ENCODE measurements at regions not wholly inside any gene's neighbourhood (a gene's known extent, or its start where the extent isn't known, plus 50 kb on each side); places are given as distances from the start of the nearest gene placed in this dataset.

DNA sequence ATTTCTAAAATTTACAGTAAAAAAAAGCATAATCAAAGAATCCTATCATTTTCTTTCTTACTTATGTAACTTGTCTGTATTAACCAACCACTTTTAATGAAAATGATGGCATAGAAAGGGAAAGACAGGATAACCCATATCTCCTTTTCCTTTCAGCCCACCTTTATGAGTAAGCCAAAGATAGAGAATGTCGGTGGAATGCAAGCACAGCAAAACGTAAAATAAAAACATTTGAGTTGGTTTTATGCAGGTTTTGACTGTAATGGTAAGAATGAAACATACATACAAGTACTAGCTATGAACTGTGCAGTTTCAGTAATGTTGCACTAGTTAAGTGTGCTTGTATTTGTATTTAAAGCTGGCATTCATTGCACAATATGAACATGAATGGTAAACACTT lies 360.3 kb downstream of the FOXG1 start:
- no peak for DNase-seq

DNA sequence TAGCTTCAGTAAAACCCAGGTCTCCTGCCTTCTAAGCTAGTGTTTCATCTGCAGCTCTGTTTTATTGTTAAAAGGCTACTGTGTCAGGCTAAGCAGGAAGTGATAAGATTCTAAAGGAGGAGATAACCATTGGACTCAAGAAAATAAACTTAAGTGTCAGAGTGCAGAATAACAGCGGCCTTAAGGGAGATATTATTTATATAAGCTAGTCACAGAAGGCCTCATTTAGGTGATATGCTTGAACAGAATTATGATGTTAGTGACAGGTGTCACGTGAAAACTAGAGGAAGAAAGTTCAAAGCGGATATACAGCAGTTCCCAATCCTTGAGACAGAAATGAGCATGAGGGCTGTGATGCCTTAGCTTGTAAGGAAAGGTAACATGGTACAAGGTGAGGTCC lies 373.4 kb downstream of the FOXG1 start:
- no peak for DNase-seq

DNA sequence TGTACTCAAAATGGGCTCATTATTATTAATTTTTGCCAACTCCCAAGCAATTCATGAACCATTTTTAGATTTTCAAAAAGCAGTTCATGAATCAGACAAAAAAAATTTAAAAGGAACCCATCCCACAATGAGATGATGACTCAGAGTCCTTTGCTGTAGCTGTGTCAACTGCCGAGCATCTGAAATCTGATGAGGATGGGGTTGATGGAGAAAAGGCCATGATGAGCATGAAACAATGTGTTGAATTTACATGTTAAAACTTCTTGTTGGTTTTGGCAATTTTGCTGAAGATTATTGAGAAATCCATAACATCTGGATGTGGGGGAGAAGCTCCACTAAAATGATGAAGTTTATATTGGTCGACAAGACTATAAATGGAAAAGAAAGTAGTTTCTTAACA lies 378.0 kb downstream of the FOXG1 start:
- peak; percentile 66 for DNase-seq

DNA sequence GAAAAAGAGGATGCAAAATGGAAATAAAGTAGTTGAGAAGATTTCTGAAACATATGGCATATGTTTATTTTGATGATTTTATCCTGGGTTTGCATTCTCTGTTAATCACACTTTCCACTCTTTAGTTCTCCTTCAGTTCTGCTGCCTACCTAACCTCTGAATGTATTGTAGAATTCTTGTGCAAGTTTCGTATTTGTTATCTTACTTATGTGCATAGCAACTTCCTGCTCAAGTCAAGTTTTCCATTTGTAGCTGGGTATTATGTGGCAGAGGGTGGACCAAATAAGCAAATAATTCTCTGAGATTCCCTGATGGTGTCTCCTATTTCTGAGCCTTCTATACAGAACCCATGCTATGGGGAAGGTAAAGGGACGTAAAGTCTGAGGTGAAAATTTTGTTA lies 381.6 kb downstream of the FOXG1 start:
- DNase-seq: no peak

DNA sequence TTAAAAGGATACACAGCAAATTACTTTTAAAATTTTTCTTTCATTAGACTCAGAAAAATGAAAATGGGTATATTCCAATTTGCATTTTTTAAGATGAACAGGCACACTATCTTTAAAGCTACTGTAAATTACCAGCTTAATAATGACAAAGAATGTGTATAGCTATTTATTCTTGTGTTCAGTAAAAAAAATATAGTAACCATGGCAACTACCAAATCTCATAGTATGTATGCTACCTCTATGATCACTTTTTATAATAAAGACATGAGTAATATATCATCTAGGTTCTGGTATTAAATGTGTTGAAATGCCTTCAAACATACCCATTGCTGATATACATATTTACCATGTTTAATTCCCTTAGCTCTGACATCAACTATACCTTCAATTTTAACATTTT lies 383.2 kb downstream of the FOXG1 start:
- DNase-seq: no peak

DNA sequence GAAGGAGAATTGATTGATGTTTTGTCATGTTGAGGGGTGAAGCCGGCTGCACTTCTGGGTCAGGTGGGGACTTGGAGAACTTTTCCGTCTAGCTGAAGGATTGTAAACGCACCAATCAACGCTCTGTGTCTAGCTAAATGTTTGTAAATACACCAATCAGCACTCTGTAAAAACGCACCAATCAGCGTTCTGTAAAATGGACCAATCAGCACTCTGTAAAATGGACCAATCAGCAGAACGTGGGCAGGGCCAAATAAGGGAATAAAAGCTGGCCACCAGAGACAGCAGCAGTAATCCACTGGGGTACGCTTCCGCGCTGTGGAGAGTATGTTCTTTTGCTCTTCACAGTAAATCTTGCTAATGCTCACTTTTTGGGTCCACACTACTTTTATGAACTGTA lies 384.1 kb downstream of the FOXG1 start:
- DNase-seq: no peak

DNA sequence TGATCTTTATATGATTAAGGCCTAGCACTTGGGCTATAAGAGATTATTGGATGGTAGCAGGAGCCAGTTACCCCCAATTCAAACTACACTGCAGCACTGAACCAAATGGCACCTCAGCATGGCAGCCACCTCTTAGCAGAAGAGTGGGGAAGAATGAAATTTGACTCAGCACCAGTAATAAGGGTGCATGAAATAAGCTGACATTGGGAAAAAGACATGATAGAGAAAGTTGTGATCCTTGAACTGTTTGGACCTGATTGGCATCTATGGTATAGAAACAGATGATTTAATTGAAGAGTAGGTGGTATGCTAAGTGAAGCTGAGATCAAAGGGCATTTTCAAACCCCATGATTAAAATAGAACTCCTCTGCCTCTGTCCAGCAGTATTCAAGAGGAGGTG lies 389.5 kb downstream of the FOXG1 start:
- no peak for DNase-seq

DNA sequence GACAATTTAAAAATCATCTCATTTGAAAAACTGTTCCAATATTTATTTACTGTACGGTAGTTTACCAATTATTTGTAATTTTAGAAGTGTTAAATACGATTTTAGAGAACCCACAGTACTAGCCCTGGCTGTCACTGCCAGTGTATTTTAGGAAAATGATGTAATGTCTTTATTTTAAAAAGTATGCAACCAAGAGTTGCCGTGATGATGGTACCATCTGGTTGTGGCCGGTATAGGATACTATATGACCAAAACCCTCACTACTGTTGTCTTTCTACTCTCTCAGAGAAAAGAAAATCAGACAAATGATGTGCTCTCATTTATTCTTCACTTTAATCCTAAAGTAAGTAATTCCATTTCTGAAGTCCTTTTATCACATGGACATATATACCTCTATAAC lies 395.0 kb downstream of the FOXG1 start:
- peak; percentile 90 for DNase-seq

DNA sequence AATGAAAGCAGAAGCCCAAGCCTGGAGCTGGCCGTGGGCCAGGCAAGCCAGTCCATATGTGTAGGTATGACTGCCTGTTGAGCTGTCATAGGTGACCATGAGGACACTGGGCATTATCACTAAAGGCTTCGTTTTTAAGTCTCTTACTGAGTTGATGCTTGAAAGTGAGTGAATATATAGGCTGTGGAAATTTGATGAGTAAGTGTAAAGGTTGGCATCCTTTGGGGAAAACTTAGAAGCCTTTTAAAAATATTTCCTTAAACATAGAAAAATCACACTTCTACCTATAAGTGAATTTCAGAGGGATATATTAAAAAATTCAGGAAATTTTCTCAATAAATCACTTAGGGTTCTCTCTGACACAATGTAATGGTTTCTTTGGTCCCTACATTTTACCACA lies 396.5 kb downstream of the FOXG1 start:
- DNase-seq: peak; percentile 57

DNA sequence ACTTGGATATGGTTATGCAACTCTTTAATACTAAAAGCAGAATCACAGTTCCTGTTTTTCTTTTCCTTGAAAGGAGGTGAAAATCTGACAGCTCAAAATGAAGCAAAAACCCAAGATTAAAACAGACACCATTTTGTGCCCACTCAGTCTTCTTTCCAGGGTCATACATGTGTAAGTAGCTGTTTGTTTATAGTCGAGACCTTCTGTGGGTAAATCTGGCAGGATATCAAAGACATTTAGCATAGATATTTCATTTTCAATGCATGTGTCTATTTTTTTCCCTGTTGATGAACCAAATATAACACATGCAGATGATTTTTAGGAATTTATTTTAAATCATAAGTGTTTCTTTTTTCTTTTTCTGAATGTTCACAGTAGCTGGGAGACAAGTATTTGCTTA lies 398.8 kb downstream of the FOXG1 start:
- peak; percentile 70 for DNase-seq

DNA sequence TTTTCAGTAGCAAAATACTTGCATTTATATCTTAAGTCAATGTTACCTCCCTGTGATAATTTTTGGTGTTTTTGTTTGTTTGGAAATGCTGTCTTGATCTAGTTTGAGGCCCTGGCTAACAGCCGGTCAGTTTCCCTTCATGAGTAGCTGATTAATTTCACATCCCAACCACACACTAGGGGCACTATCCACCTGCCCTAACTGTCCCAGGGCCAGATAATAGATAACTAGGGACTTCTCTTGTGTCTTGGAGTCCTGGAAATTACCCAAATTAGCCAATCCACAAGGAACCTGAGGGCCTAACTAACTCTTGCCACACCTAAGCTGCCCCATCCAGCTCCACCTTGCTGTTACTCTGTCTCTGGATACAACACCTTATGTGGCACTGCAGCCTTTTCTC lies 399.9 kb downstream of the FOXG1 start:
- DNase-seq: no peak

DNA sequence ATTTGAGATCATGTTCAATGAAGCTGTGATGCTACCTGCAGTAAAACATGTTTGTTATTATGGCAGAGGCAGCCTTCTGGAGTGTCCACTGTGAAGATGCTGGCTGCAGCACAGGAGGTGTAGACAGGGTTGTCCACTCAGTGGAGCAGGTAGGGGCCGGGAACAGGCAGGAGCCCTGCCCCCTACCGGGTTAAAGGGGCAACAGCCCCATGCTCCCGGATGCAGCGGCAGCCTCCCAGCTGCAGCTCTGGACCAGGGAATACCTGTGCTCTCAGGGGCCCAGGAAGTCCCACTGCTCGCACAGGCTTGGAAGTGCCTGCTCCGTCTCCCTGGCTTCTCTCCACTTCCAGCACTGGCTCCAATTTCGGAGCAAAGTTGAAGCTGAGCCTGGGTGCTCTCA lies 401.6 kb downstream of the FOXG1 start:
- DNase-seq: no peak

DNA sequence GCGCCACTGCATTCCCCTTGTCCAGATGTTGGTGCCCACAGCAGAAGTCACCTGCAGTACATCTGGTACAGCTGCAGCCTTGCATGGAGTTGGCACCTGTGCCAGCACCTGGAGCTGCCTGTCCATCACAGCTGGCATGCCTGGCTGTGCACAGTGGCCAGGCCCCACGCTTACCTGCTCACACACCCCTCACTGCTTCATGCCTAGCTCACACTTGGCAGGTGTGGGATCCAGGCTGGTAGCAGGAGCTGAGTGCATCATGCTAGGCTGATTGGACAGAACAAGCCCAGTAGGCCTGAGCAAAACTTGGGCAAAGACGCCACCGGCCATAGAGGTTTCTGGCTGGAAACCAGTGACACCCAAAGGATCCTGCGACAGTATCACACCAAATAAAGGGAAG lies 402.8 kb downstream of the FOXG1 start:
- no peak for DNase-seq

DNA sequence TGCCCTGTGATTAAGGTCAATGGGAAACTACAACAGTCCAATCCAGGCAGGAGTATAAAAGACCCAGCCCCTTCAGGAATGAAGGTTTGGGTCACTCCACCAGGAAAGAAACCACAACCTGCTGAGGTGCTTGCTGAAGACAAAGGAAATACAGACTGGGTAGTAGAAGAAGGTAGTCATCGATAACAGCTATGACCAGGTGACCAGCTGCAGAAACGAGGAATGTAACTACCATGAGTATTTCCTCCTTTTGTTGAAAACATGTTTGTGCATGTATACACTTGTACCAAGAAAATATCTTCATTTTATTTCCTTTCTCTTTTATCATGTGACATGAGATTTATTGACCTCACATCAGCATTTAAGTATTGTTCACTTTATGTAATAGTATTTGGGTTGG lies 409.1 kb downstream of the FOXG1 start:
- no peak for DNase-seq

DNA sequence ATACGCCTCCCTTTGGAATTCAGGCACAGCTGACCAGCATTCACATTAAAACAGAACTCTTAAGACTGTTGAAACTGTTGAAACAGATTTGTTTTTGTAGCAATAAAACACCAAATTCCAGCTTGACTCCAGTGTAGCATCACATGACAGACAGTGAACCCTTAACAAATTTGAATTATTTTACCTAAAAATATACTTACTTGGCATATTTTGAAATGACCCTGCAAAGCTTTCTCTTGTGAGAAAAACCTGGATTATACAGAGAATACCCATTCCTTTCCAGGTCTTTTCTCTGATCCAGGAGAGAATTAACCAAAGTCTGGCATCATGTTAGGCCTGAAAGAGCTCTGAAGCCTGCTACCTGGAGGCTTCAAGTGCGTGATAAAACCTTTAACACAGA lies 410.3 kb downstream of the FOXG1 start:
- DNase-seq: no peak

DNA sequence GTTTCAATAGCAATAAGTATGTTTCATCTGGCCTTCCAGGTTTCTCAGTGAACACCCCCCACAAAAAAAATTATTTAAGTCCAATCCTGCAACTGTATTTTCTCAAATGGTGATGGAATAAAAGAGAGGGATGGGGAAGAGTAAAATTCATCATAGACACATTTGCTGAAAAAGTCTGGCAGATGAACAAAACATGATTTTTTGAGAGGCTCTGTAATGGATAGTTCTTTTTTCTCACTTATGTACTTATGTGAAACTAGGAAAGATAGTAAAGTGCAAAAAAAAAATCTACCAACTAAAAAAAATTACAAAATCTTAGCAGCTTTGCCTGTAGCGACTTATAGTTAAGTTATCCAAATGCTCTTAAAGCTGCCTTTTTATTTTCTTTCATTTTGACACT lies 412.4 kb downstream of the FOXG1 start:
- DNase-seq: no peak

DNA sequence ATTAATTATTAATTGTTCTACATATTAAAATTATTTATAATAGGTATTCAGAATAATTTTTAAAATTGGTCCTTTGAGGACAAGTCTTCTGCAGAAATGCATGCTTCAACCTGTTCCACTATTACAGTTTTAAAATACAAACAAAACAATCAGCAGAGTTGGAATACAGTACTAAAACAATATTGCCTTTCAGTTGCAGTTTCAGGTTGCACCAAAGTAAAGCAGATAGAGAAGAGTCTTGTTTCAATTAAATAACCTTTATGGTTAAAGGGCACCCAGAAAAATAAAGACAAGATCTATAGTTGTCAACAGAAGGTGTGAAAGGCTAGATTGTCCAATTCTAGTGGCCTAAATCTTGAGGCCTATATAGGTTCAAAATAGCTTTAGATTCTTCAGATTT lies 424.5 kb downstream of the FOXG1 start:
- no peak for DNase-seq

DNA sequence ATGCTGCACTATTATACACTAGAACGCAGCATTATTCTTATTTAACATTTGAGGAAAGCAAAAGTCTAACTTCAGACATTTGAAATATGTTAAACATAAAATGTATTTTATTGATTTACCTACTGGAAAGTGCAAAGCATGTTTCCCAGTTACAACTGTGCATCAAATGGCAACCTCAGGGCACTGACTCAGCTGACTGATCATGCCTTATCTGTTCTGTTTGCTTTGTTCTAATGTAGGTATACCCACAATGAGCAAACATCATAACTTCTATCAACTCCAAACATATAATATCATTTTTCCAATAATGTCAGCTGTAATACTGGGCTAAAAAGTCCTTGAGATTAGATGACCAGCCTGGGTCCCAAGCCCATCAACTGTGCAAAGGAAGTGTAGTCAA lies 431.0 kb downstream of the FOXG1 start:
- DNase-seq: no peak

DNA sequence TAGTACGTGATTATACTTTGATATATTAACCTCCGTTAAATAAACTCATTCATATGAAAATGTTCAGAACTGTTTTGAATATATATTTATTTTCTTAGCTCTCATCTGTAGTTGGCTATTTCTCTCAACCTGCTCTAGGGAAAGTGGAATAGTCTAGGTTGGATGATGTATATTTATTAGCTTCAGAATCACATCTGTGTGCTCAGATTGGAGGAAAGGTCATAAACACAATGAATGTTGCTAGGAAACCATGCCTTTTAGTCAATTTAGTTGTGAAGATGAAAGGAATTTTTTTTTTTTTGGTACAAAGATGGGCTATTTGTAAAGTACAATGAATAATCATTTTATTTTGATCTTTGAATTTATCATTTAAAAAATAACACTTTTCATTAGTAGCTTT lies 439.1 kb downstream of the FOXG1 start:
- DNase-seq: no peak

DNA sequence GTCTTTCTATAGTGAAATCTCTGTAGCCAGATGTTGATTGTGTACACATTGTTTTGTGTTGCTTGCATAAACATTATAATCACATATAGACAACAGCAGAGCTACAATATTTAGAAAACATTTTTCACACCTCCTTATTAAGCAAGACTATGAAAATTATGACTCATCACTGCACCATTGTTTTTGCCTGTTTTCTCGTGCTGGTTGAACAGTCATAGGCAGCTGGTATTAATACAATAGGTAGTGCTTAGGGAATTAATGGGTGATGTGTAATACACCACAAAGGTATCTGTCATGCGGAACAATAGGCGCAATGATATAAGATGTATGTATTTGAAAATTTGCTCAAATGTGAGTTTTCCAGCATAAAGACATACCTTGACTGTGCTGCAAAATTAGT lies 449.3 kb downstream of the FOXG1 start:
- no peak for DNase-seq

DNA sequence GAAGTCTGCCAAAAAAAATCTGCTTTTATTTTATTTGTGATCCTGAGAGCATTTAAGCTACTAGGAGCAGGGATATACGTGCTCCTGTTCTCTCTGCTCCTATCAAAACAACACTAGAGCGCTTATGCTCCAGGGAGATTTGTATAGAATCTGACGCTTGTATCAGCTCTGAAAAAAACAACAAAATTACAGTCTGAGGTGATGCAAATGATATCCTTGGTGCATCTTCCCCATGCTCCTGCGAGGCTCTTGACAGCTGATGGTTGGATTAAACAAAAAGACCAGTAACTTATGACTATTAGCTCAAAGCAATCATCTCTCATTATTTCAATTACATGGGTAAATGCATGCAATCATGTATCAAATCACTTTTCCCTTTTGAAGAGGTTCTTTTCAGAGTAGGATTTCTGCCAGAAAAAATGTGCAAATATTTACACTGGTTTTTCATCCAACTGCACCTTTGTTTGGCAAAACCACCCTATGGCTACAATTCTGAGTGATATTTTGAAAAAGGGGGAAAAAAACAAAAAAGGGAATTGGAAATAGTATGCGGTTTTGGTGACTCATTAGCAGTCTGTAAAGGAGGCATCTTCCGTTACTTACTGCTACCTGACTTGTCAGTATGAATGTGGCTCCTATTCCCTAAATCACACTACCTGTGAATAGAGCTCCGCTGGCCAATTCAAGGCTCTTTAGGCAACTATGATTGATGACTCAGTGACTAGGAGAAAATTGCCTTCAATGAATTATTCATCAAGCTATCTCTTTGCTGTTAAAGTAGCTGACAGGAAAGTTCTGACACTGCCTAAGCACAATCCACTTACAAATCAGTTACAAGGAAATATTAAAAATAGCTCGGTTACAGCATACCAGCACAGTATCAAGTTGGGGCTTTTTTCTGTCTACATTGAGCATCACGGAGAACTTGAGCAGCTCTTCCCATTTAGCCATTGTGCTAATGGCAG lies 450.0 kb downstream of the FOXG1 start:
- DNase-seq: peak; percentile 99

DNA sequence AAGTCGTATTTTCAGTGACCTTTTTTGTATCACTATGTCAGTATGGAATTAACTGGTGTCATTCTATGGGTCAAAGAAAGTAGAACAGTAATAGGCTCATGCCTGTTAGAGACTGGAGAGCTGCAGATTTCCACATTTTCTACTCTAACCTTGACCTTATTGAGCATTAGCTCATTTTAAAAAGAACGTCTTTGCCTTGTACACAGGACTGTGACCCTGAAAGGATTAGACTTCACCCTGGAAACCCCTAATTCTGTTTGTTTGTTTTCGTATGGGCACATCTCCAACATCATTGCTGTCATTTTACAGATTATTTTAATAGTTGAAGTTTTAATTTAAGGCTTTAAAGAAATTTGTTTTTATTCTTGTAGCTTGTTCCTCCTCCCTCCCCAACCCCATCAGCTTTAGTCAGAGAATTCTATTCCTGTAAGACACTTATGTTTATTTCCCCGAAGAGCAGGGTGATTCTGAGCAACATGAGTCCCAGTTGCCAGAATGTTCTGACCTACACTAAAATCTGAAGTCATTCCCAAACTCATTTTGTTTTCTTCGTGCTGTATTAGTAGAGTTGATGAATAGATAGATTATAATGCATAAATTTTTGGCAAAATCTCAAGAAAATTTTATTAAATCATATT lies 451.3 kb downstream of the FOXG1 start:
- DNase-seq: peak; percentile 65

DNA sequence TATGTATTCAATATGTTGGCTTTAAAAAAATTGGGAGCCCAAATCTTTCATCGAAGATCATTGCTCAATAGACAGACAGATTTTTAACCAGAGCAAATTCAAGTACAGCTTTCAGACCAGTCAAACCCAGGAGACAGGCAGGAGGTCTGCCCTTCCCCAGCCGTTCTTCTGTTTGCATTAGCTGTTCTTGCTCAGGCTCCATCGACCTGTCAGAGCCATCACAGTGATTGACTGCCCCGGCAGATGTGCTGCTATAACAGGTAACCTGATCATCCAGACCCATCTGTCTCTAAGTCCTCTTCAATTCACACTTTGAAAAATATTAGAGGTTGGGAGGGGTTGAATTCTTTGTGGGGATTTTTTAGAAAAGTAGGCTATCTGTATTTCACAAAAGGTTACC lies 453.5 kb downstream of the FOXG1 start:
- peak; percentile 98 for DNase-seq

DNA sequence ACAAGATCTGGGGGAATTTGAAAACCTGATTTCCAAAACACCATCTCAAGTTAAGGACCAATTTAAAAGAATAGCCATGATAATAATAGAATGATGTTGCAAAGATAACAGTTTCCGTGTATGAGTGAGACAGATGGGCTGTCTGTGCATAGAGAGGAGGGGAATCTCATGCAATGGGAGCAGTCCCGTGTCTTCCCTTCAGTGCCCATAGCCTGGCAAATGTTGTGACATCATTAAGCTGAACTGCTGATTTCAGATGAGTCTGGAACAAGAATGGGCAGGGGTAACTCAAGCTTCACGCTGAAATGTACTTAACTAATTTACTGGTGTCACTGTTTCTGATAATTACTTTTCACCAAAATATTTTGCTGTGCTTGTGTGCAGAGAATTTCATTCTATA lies 454.0 kb downstream of the FOXG1 start:
- DNase-seq: peak; percentile 96

DNA sequence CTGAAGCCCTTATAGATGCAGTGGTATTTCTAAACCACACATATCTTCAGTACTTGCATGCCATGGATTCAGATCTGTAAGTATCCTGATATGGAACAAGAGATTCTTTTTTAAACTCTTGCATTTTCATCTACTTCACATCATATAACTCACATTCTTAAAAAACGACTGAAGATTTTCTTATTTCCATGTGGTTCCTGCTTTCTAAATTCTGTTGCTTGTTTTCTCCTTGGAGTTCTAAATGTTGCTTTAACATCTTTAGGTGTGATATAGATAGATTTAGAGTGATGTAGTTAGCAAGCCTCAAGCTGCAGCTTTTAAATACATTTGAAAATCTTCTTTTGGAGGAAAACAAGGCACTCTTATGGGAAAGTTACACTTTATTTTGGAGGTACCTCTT lies 455.4 kb downstream of the FOXG1 start:
- no peak for DNase-seq
